Thoracic aorta (tissue), 2 donors: ENCODE measurements at regions not wholly inside any gene's neighbourhood (a gene's known extent, or its start where the extent isn't known, plus 50 kb on each side); places are given as distances from the start of the nearest gene placed in this dataset.

ENCODE experiments used
- ATAC-seq: fragments of 150-250 bp; one replicate; pipeline ENCODE4 v1.8.0; 2017; ENCODE audit warnings: low read depth; ENCODE audit not compliant: insufficient number of reproducible peaks, low FRiP score
- DNase-seq: peaks from one replicate; pipeline ENCODE4 v3.0.0-alpha.2; 2020; ENCODE audit warnings: low spot score
- H3K27ac ChIP-seq, 2 donors: fragments of 200-600 bp; sonication (generic); 1 replicate in 1 of 2; 2 replicates in 1 of 2; pipeline ENCODE4 v1.5.1; 2016; ENCODE audit warnings: mild to moderate bottlenecking in 2 of 2, moderate library complexity in 2 of 2
- H3K27me3 ChIP-seq: fragments of 200-600 bp; sonication (generic); replicated peaks from 2 replicates; pipeline ENCODE4 v1.6.0; 2016; ENCODE audit warnings: mild to moderate bottlenecking; ENCODE audit not compliant: insufficient read depth
- H3K36me3 ChIP-seq: fragments of 200-600 bp; sonication (generic); one replicate; pipeline ENCODE4 v1.5.1; 2016
- H3K4me1 ChIP-seq, 2 donors: fragments of 200-600 bp; sonication (generic); 1 replicate in 1 of 2; 2 replicates in 1 of 2; pipeline versions ENCODE4 v1.5.1 to v1.6.0; 2016; ENCODE audit warnings: low read depth in 2 of 2, mild to moderate bottlenecking in 1 of 2; ENCODE audit not compliant: control insufficient read depth in 1 of 2
- H3K4me3 ChIP-seq: fragments of 200-600 bp; sonication (generic); 2 replicates; pipeline ENCODE4 v1.5.1; 2016; ENCODE audit warnings: mild to moderate bottlenecking
- H3K9me3 ChIP-seq: fragments of 200-600 bp; sonication (generic); 2 replicates; pipeline ENCODE4 v1.5.1; 2016
- TF ChIP-seq, protein P1 (sequence below): fragments of 200-600 bp; sonication (generic); IDR thresholded peaks from one replicate; pipeline ENCODE4 v1.5.1; 2019; ENCODE audit warnings: antibody characterized with exemption

DNA sequence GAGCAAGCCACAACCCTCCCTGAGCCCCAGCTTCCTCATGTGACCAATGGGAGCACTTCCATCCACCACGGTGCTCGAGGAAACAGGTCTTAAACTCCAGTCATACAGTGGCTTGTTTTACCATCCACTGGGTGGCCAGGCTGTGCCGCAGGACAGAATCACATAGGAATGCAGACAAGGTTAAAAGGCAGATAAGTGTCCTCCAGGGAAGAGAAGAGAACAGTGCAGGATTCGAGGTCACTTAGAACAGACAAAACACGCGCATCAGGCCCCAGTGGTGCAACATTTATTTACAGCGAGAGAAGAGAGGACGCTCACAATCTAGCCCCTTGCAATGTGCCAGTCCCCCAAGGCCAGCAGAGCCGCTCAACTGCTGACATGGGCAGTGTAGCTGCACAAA lies 92.8 kb downstream of the TMEM130 start:
- H3K4me3 ChIP-seq, result no peak overlapping the region
- TF ChIP-seq, protein P1, sequence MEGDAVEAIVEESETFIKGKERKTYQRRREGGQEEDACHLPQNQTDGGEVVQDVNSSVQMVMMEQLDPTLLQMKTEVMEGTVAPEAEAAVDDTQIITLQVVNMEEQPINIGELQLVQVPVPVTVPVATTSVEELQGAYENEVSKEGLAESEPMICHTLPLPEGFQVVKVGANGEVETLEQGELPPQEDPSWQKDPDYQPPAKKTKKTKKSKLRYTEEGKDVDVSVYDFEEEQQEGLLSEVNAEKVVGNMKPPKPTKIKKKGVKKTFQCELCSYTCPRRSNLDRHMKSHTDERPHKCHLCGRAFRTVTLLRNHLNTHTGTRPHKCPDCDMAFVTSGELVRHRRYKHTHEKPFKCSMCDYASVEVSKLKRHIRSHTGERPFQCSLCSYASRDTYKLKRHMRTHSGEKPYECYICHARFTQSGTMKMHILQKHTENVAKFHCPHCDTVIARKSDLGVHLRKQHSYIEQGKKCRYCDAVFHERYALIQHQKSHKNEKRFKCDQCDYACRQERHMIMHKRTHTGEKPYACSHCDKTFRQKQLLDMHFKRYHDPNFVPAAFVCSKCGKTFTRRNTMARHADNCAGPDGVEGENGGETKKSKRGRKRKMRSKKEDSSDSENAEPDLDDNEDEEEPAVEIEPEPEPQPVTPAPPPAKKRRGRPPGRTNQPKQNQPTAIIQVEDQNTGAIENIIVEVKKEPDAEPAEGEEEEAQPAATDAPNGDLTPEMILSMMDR, result no peak
- no peaks in the 10 kb centered on the region for H3K9me3 ChIP-seq
- H3K27me3 ChIP-seq, result no peaks in the 10 kb centered on the region
- no peak for ATAC-seq
- DNase-seq, result no peak
- no peak overlapping the region for H3K27ac ChIP-seq
- peaks cover 1 to 2% of the 10 kb centered on the region in 2 donors for H3K4me1 ChIP-seq
- H3K36me3 ChIP-seq, result no peaks in the 10 kb centered on the region

DNA sequence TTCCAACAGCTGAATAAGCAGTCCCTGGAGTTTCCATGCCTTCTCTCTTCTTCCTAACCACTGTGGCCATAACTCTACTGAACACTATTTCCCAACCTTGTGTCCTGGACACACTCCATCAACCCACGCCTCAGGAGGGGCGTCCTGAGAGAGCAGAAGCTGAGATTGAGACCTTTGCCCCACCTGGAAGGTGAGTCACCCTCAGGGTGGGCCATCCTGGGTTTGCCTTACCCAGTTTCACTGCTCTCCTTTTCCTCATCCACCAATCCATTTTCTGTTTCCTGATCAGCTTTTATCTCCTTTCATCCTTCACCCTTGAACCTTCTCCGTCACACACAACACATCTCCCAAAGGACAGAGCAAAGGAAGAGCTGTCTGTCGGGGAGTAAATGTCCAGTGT lies 91.4 kb downstream of the TMEM130 start:
- Histone ChIP-seq H3K4me1 (no peaks in the 10 kb centered on the region), H3K36me3 (no peaks in the 10 kb centered on the region), H3K4me3 (no peak overlapping the region), H3K27ac (no peak overlapping the region), H3K9me3 (no peaks in the 10 kb centered on the region), H3K27me3 (no peaks in the 10 kb centered on the region)
- TF ChIP-seq, protein P1, result no peak
- DNase-seq (no peak), ATAC-seq (no peak)

DNA sequence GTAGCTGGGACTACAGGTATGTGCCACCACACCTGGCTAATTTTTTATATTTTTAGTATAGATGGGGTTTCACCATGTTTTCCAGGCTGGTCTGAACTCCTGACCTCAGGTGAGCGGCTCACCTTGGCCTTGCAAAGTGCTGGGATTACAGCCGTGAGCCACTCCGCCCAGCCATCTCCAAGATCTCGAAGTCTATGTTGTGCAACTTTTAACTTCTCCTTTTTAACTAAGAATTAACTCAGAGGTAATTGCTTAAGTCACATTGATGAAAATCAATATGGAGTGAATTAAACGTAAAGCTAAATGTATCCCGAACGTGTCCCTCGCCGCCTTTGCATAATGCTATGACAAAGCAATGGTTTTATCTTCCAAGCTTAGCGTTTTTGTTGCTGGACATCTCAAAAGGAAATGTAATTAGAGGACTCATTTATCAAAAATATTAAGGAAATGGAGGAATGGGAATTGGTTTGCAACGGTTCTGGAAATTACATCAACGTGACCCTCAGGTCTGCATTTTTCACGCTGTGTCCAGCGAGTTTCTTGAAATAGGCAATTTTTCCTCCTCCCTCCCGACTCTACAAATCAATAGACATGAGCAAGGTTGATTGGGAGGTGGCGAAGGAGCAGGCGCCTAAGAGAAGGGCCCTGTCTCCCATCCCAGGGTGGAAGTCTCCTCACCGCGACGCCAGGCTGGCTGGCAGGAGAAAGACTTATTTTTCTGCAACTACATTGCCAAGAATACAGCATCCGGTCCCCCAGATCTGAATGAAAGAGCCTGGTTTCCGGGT lies 89.8 kb downstream of the TMEM130 start:
- H3K4me1 ChIP-seq, result no peaks in the 10 kb centered on the region
- DNase-seq, result no peak
- no peaks in the 10 kb centered on the region for H3K27me3 ChIP-seq
- no peaks in the 10 kb centered on the region for H3K36me3 ChIP-seq
- no peak overlapping the region for H3K27ac ChIP-seq
- no peaks in the 10 kb centered on the region for H3K9me3 ChIP-seq
- ATAC-seq, result no peak
- TF ChIP-seq, protein P1, result no peak
- H3K4me3 ChIP-seq, result no peak overlapping the region

DNA sequence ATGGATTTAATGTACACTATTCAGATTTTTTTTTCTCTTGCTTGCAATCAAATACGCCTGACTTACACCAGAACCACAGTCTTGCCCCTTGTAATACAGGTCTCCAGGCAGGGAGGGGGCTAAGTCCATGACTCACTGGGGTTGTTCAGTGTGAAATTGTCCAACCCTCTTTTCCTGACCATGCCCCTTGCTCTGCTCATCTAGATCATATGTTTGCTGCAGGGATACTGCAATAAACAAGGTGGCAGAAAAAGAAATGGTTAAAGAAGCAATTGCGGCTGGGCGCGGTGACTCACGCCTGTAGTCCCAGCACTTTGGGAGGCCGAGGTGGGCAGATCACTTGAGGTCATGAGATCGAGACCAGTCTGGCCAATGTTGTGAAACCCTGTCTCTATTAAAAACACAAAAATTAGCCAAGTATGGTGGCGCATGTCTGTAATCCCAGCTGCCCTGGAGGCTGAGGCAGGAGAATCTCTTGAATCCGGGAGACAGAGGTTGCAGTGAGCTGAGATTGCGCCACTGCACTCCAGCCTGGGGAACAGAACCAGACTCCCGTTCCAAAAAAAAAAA lies 85.5 kb downstream of the TMEM130 start:
- TF ChIP-seq, protein P1, result no peak
- H3K4me1 ChIP-seq, result peaks cover 11 to 23% of the 10 kb centered on the region in 2 donors
- no peak overlapping the region for H3K27ac ChIP-seq
- no peaks in the 10 kb centered on the region for H3K9me3 ChIP-seq
- ATAC-seq, result no peak
- no peaks in the 10 kb centered on the region for H3K27me3 ChIP-seq
- H3K4me3 ChIP-seq, result no peak overlapping the region
- no peak for DNase-seq
- no peaks in the 10 kb centered on the region for H3K36me3 ChIP-seq

DNA sequence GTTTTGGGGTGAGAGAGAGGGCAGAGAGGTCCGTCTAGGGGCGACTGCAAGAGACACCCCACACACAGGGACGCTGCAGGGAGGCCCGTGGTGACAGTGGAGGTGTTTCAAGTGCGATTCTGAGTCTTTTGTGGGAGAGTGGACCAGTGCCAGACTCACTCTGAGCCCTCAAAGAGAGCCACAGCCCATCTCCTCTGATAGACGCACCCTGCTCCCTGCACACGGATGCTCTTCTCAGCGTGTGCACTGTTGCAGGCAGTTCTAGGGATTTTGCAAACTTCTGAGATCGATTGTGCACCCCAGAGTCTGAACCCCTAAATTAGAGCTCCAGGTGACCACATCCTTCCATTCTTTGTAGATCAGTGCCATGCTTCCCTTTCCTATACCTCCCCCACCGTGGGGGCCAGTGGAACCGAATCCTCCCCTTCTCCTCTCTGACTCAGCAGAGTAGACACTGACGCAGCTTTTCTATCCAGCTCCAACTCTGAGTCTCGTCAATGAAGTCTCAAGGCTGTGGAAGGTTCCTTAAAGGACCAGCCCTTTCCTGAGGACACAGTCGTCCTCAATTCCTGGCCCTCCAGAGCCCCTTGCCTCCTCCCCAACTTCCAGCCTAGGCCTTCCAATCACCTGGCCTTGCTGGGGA lies 83.8 kb downstream of the TMEM130 start:
- Histone ChIP-seq H3K9me3 (no peaks in the 10 kb centered on the region), H3K36me3 (no peaks in the 10 kb centered on the region), H3K27me3 (no peaks in the 10 kb centered on the region), H3K27ac (no peak overlapping the region), H3K4me3 (no peak overlapping the region), H3K4me1 (peaks cover 11 to 34% of the 10 kb centered on the region in 2 donors)
- TF ChIP-seq, protein P1, result no peak
- DNase-seq (no peak), ATAC-seq (no peak)
